Ectodermal cell (in vitro differentiated cells): ENCODE measurements at regions not wholly inside any gene's neighbourhood (a gene's known extent, or its start where the extent isn't known, plus 50 kb on each side); places are given as distances from the start of the nearest gene placed in this dataset.
"Not testable (repeated sequence)": the region's sequence is repeated elsewhere in the genome, so short reads cannot be mapped to it uniquely, and the experiment has no call there.

Source experiments
- H3K27ac ChIP-seq: 2 replicates; pipeline ENCODE4 v1.7.0; 2013; ENCODE audit warnings: mild to moderate bottlenecking, low read depth, low read length; ENCODE audit not compliant: insufficient read depth, poor library complexity, severe bottlenecking
- H3K27me3 ChIP-seq: 2 replicates; pipeline ENCODE4 v1.7.0; 2013; ENCODE audit warnings: mild to moderate bottlenecking, low read length; ENCODE audit not compliant: insufficient read depth, control insufficient read depth, poor library complexity, severe bottlenecking
- H3K36me3 ChIP-seq: one replicate; pipeline ENCODE4 v1.7.0; 2013; ENCODE audit warnings: low read length; ENCODE audit not compliant: control insufficient read depth, insufficient read depth
- H3K4me1 ChIP-seq: one replicate; pipeline ENCODE4 v1.7.0; 2013; ENCODE audit warnings: low read length; ENCODE audit not compliant: control insufficient read depth, insufficient read depth
- H3K4me3 ChIP-seq: 2 replicates; pipeline ENCODE4 v1.7.0; 2013; ENCODE audit warnings: low read depth, low read length, control low read depth; ENCODE audit not compliant: insufficient read depth
- H3K9me3 ChIP-seq: 2 replicates; pipeline ENCODE4 v1.7.0; 2013; ENCODE audit warnings: mild to moderate bottlenecking, low read length, moderate library complexity; ENCODE audit not compliant: control insufficient read depth
- WGBS, 2 experiments: methylation state at CpG; one replicate each; pipeline ENCODE4 v1.1.7; 2013; ENCODE audit warnings: missing lambda C conversion rate in 2 of 2; 5-methylcytosine and 5-hydroxymethylcytosine counted together

- Histone ChIP-seq H3K36me3 (no peaks in the 10 kb centered on the region), H3K4me3 (no peak overlapping the region), H3K27me3 (no peaks in the 10 kb centered on the region), H3K9me3 (no peaks in the 10 kb centered on the region), H3K4me1 (no peaks in the 10 kb centered on the region), H3K27ac (no peak overlapping the region)
- WGBS, 2 experiments: 89 to 91% methylated on average over 3 of the region's 3 CpGs
Observed at GRCh38 chr7:67917437-67917755, 920.8 kb downstream of the TYW1 start.

GRCh38 chr7:67918158-67918557 is 921.5 kb downstream of the TYW1 start:
- no peaks in the 10 kb centered on the region for H3K4me1 ChIP-seq
- 91 to 95% methylated on average over 3 of the region's 4 CpGs for WGBS, 2 experiments
- H3K4me3 ChIP-seq: no peak overlapping the region
- H3K27ac ChIP-seq: no peak overlapping the region
- H3K36me3 ChIP-seq: no peaks in the 10 kb centered on the region
- no peaks in the 10 kb centered on the region for H3K9me3 ChIP-seq
- no peaks in the 10 kb centered on the region for H3K27me3 ChIP-seq

- Histone ChIP-seq H3K4me1 (no peaks in the 10 kb centered on the region), H3K9me3 (no peaks in the 10 kb centered on the region), H3K36me3 (no peaks in the 10 kb centered on the region), H3K4me3 (no peak overlapping the region), H3K27ac (no peak overlapping the region), H3K27me3 (no peaks in the 10 kb centered on the region)
- WGBS, 2 experiments: 98 to 100% methylated on average over 3 of the region's 3 CpGs
Observed at GRCh38 chr7:67923286-67923685, 926.7 kb downstream of the TYW1 start.

GRCh38 chr7:67928141-67928540 is 931.5 kb downstream of the TYW1 start:
- WGBS, 2 experiments: 97% methylated on average over 5 of the region's 5 CpGs
- no peak overlapping the region for H3K4me3 ChIP-seq
- no peak overlapping the region for H3K27ac ChIP-seq

GRCh38 chr7:67936447-67936846 is 939.8 kb downstream of the TYW1 start:
- H3K27ac ChIP-seq, H3K9me3 ChIP-seq, H3K27me3 ChIP-seq, H3K4me3 ChIP-seq, H3K36me3 ChIP-seq, H3K4me1 ChIP-seq: not testable (repeated sequence)
- WGBS, 2 experiments: 94 to 96% methylated on average over 6 to 7 of the region's 8 CpGs

More at GRCh38 chr7:67928141-67928540, 931.5 kb downstream of the TYW1 start:
- Histone ChIP-seq H3K9me3 (no peaks in the 10 kb centered on the region), H3K27me3 (no peaks in the 10 kb centered on the region), H3K4me1 (no peaks in the 10 kb centered on the region), H3K36me3 (no peaks in the 10 kb centered on the region)

- Histone ChIP-seq H3K36me3 (no peaks in the 10 kb centered on the region), H3K9me3 (no peaks in the 10 kb centered on the region), H3K27ac (no peak overlapping the region), H3K27me3 (no peaks in the 10 kb centered on the region), H3K4me3 (no peak overlapping the region), H3K4me1 (peaks cover 3% of the 10 kb centered on the region)
- WGBS, 2 experiments: 93 to 95% methylated on average over 12 of the region's 13 CpGs
Observed at GRCh38 chr7:67940400-67940799, 943.8 kb downstream of the TYW1 start.

- H3K9me3 ChIP-seq: no peaks in the 10 kb centered on the region
- H3K36me3 ChIP-seq: no peaks in the 10 kb centered on the region
- no peaks in the 10 kb centered on the region for H3K4me1 ChIP-seq
- no peaks in the 10 kb centered on the region for H3K27me3 ChIP-seq
- 88 to 94% methylated on average over 2 of the region's 2 CpGs for WGBS, 2 experiments
- H3K27ac ChIP-seq: no peak overlapping the region
- no peak overlapping the region for H3K4me3 ChIP-seq
Observed at GRCh38 chr7:67947191-67947590, 950.6 kb downstream of the TYW1 start.

- Histone ChIP-seq H3K36me3 (no peaks in the 10 kb centered on the region), H3K9me3 (no peaks in the 10 kb centered on the region), H3K27ac (no peak overlapping the region), H3K4me3 (no peak overlapping the region), H3K4me1 (no peaks in the 10 kb centered on the region), H3K27me3 (no peaks in the 10 kb centered on the region)
- 96 to 98% methylated on average over 5 of the region's 5 CpGs for WGBS, 2 experiments
Observed at GRCh38 chr7:67947646-67948045, 951.0 kb downstream of the TYW1 start.

- H3K4me1 ChIP-seq: no peaks in the 10 kb centered on the region
- H3K4me3 ChIP-seq: no peak overlapping the region
- H3K27ac ChIP-seq: no peak overlapping the region
- no peaks in the 10 kb centered on the region for H3K27me3 ChIP-seq
- 85 to 92% methylated on average over 7 of the region's 7 CpGs for WGBS, 2 experiments
- no peaks in the 10 kb centered on the region for H3K9me3 ChIP-seq
- H3K36me3 ChIP-seq: no peaks in the 10 kb centered on the region
Observed at GRCh38 chr7:67950321-67951083, 953.9 kb downstream of the TYW1 start.

GRCh38 chr7:67955061-67955460 is 958.4 kb downstream of the TYW1 start:
- H3K36me3 ChIP-seq: no peaks in the 10 kb centered on the region
- no peaks in the 10 kb centered on the region for H3K27me3 ChIP-seq
- 22 to 29% methylated on average over 3 of the region's 3 CpGs for WGBS, 2 experiments
- no peaks in the 10 kb centered on the region for H3K4me1 ChIP-seq
- H3K9me3 ChIP-seq: no peaks in the 10 kb centered on the region
- no peak overlapping the region for H3K27ac ChIP-seq
- H3K4me3 ChIP-seq: no peak overlapping the region

GRCh38 chr7:67962863-67963262 is 966.2 kb downstream of the TYW1 start:
- no peaks in the 10 kb centered on the region for H3K4me1 ChIP-seq
- H3K4me3 ChIP-seq: no peak overlapping the region
- H3K27me3 ChIP-seq: no peaks in the 10 kb centered on the region
- 90 to 100% methylated on average over 1 of the region's 1 CpG for WGBS, 2 experiments
- no peaks in the 10 kb centered on the region for H3K36me3 ChIP-seq
- H3K9me3 ChIP-seq: no peaks in the 10 kb centered on the region
- no peak overlapping the region for H3K27ac ChIP-seq
